Trophoblast cell (in vitro differentiated cells and primary cell): ENCODE measurements at regions not wholly inside any gene's neighbourhood (a gene's known extent, or its start where the extent isn't known, plus 50 kb on each side); places are given as distances from the start of the nearest gene placed in this dataset.

Source experiments
- DNase-seq, 2 donors: peaks; one replicate each; pipeline ENCODE4 v3.0.0-alpha.2; 2016
- H2AFZ ChIP-seq: 2 replicates; pipeline ENCODE4 v1.6.1; 2013; ENCODE audit warnings: low read length, moderate library complexity, mild to moderate bottlenecking; ENCODE audit not compliant: insufficient read depth, poor library complexity
- H2AK5ac ChIP-seq: 2 replicates; pipeline ENCODE4 v1.6.1; 2013; ENCODE audit warnings: mild to moderate bottlenecking, low read length
- H2BK120ac ChIP-seq: 2 replicates; pipeline ENCODE4 v1.6.1; 2013; ENCODE audit warnings: low read length, mild to moderate bottlenecking, moderate library complexity; ENCODE audit not compliant: insufficient read depth, poor library complexity
- H2BK12ac ChIP-seq: 2 replicates; pipeline ENCODE4 v1.6.1; 2013; ENCODE audit warnings: mild to moderate bottlenecking, low read length, moderate library complexity
- H2BK5ac ChIP-seq: 2 replicates; pipeline ENCODE4 v1.6.1; 2013; ENCODE audit warnings: low read length, low read depth, moderate library complexity, mild to moderate bottlenecking; ENCODE audit not compliant: poor library complexity
- H3K14ac ChIP-seq: 2 replicates; pipeline ENCODE4 v1.6.1; 2013; ENCODE audit warnings: mild to moderate bottlenecking, low read length
- H3K18ac ChIP-seq: 2 replicates; pipeline ENCODE4 v1.6.1; 2013; ENCODE audit warnings: mild to moderate bottlenecking, low read length
- H3K23ac ChIP-seq: 2 replicates; pipeline ENCODE4 v1.6.1; 2013; ENCODE audit warnings: low read length
- H3K27ac ChIP-seq: 2 replicates; pipeline ENCODE4 v1.5.1; 2013; ENCODE audit warnings: low read depth, mild to moderate bottlenecking, inconsistent platforms, low read length, moderate library complexity
- H3K27me3 ChIP-seq: 2 replicates; pipeline ENCODE4 v1.6.1; 2013; ENCODE audit warnings: inconsistent platforms, mild to moderate bottlenecking, low read length, moderate library complexity; ENCODE audit not compliant: insufficient read depth
- H3K36me3 ChIP-seq, 2 experiments: 1 replicate in 1 of 2; 2 replicates in 1 of 2; pipeline ENCODE4 v1.6.1; 2013; ENCODE audit warnings: low read length in 2 of 2, mild to moderate bottlenecking in 2 of 2, moderate library complexity in 1 of 2; ENCODE audit not compliant: insufficient read depth in 2 of 2, control insufficient read depth in 1 of 2
- H3K4ac ChIP-seq: 2 replicates; pipeline ENCODE4 v1.6.1; 2013; ENCODE audit warnings: low read depth, mild to moderate bottlenecking, low read length, moderate library complexity
- H3K4me1 ChIP-seq, 2 experiments: 1 replicate in 1 of 2; 2 replicates in 1 of 2; pipeline ENCODE4 v1.6.1; 2013; ENCODE audit warnings: low read length in 2 of 2, mild to moderate bottlenecking in 2 of 2, moderate library complexity in 1 of 2; ENCODE audit not compliant: insufficient read depth in 2 of 2, control insufficient read depth in 1 of 2
- H3K4me2 ChIP-seq: 2 replicates; pipeline ENCODE4 v1.6.1; 2013; ENCODE audit warnings: inconsistent platforms, mild to moderate bottlenecking, low read length, moderate library complexity
- H3K4me3 ChIP-seq: 2 replicates; pipeline ENCODE4 v1.5.1; 2013; ENCODE audit warnings: mild to moderate bottlenecking, low read depth, low read length, inconsistent platforms
- H3K79me1 ChIP-seq: one replicate; pipeline ENCODE4 v1.6.1; 2013; ENCODE audit warnings: low read length
- H3K79me2 ChIP-seq: 2 replicates; pipeline ENCODE4 v1.6.1; 2013; ENCODE audit warnings: low read length, mild to moderate bottlenecking; ENCODE audit not compliant: control insufficient read depth, insufficient read depth, poor library complexity
- H3K9ac ChIP-seq: 2 replicates; pipeline ENCODE4 v1.6.1; 2013; ENCODE audit warnings: mild to moderate bottlenecking, low read length
- H3K9me3 ChIP-seq: 2 replicates; pipeline ENCODE4 v1.6.1; 2013; ENCODE audit warnings: low read depth, mild to moderate bottlenecking, control low read depth, inconsistent platforms, low read length; ENCODE audit not compliant: insufficient read depth
- H4K12ac ChIP-seq: 2 replicates; pipeline ENCODE4 v1.6.1; 2013; ENCODE audit warnings: low read depth, mild to moderate bottlenecking, low read length, moderate library complexity
- H4K8ac ChIP-seq: 2 replicates; pipeline ENCODE4 v1.6.1; 2013; ENCODE audit warnings: low read depth, mild to moderate bottlenecking, low read length, moderate library complexity
- H4K91ac ChIP-seq: one replicate; pipeline ENCODE4 v1.6.1; 2013; ENCODE audit warnings: low read depth, mild to moderate bottlenecking, low read length, moderate library complexity
- WGBS: extraction: QIAGEN DNeasy Blood & Tissue Kit; methylation state at CpG from one replicate; pipeline ENCODE4 v1.1.7; 2013; ENCODE audit warnings: missing lambda C conversion rate; ENCODE audit not compliant: insufficient read length, insufficient coverage; ENCODE audit errors: extremely low coverage; 5-methylcytosine and 5-hydroxymethylcytosine counted together

DNA sequence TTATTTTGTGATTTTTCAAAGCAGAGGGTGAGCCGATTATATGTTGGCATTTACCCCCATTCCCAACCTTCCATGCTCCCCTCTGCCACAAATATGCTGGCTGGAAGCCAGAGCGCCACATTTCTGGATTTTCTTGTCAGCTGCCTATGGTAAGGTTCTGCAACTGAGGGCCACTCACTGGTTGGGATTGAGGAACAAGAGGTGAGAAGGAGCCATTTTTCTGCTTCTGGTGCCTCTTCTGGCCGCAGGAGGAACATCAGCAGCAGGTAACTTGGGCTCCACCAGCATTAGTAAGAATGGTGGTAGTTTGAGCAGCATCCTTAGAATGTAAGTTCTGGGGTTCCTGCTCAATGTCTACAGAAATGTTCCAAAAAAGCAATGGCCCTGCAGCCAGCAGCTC lies 159.5 kb upstream of the MAST4 start:
- no peak overlapping the region for H3K23ac ChIP-seq
- H3K79me2 ChIP-seq = no peaks in the 10 kb centered on the region
- no peak overlapping the region for H2BK12ac ChIP-seq
- no peak overlapping the region for H4K8ac ChIP-seq
- H3K4ac ChIP-seq = no peak overlapping the region
- H3K27ac ChIP-seq = no peak overlapping the region
- no peak overlapping the region for H3K4me2 ChIP-seq
- no peak overlapping the region for H3K4me3 ChIP-seq
- no peak overlapping the region for H2AK5ac ChIP-seq
- no peak overlapping the region for H4K91ac ChIP-seq
- no CpG with 5 or more reads among the region's 3 CpGs for WGBS
- H3K9ac ChIP-seq = no peak overlapping the region
- H4K12ac ChIP-seq = no peak overlapping the region
- no peak overlapping the region for H3K14ac ChIP-seq
- DNase-seq = peak; percentile 46 to 66
- H2BK5ac ChIP-seq = no peak overlapping the region
- no peaks in the 10 kb centered on the region for H3K9me3 ChIP-seq
- H3K18ac ChIP-seq = no peak overlapping the region
- H3K36me3 ChIP-seq = no peaks in the 10 kb centered on the region
- no peak overlapping the region for H2AFZ ChIP-seq
- H3K4me1 ChIP-seq = no peaks in the 10 kb centered on the region
- no peaks in the 10 kb centered on the region for H3K79me1 ChIP-seq
- H3K27me3 ChIP-seq = no peaks in the 10 kb centered on the region
- H2BK120ac ChIP-seq = no peak overlapping the region

DNA sequence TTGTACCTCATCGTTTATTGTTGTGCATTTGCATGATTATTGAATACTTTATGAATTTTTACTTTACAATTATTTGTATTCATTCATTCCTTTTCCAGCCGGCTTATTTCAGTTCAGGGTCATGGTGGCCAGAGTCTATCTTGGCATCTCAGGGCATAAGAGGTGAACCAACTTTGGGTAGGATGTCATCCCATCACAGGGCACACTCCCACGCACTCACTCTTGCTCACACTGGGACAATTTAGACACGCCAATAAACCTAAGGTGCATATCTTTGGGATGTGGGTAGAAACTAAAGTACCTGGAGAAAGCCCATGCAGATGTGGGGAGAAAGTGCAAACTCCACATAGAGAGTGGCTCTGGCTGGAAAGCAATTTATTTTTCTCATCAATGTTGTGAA lies 158.1 kb upstream of the MAST4 start:
- no peak overlapping the region for H2BK5ac ChIP-seq
- H3K27ac ChIP-seq = no peak overlapping the region

DNA sequence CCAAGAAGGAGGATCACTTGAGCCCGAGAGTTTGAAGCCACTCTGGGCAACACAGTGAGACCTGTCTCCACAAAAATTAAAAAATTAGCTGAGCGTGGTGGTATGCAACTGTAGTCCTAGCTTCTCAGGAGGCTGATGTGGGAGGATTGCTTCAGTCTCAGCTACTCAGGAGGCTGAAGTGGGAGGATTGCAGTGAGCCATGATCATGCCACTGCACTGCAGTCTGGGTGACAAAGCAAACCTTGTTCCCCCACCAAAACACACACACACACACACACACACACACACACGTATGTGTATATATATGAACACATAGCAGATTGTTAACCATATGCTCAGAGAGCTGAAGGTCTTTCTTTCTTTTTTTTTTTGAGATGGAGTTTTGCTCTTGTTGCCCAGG lies 157.5 kb upstream of the MAST4 start:
- WGBS = no CpG with 5 or more reads among the region's 3 CpGs
- no peak for DNase-seq

More for the DNA sequence above, 158.1 kb upstream of the MAST4 start:
- Histone ChIP-seq H3K79me2 (no peaks in the 10 kb centered on the region), H4K8ac (no peak overlapping the region), H3K27me3 (no peaks in the 10 kb centered on the region), H2BK120ac (no peak overlapping the region), H3K14ac (no peak overlapping the region), H3K4me2 (no peak overlapping the region), H3K4ac (no peak overlapping the region), H3K4me3 (no peak overlapping the region), H2AFZ (no peak overlapping the region), H2BK12ac (no peak overlapping the region), H3K9ac (no peak overlapping the region), H4K12ac (no peak overlapping the region), H3K18ac (no peak overlapping the region), H3K23ac (no peak overlapping the region), H3K9me3 (no peaks in the 10 kb centered on the region), H2AK5ac (no peak overlapping the region), H3K4me1 (peaks cover 0 to 1% of the 10 kb centered on the region in 2 experiments), H4K91ac (no peak overlapping the region), H3K36me3 (no peaks in the 10 kb centered on the region), H3K79me1 (no peaks in the 10 kb centered on the region)
- no CpG with 5 or more reads among the region's 4 CpGs for WGBS
- no peak for DNase-seq

DNA sequence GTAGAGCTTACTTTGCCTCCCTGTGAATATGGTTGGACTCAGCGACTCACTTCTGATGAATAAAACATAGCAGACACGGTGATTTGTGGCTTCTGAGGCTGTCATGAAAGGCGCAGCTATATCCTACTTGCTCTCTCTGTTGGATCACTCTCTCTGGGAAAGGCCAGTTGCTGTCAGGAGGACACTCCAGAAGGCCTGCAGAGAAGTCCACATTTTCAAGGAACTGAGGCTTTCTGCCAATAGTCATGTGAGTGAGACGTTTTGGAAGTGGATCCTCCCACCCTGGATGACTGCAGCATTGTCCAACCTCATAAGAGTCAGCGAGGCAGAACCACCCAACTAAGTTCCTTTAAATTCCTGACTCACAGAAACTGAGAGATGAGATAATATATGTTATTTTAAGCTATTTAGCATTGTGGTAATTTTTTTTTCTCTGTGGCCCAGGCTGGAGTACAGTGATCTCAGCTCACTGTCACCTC lies 156.0 kb upstream of the MAST4 start:
- no peak overlapping the region for H2AFZ ChIP-seq
- no peak overlapping the region for H3K14ac ChIP-seq
- H3K4me2 ChIP-seq = no peak overlapping the region
- no peak overlapping the region for H3K4ac ChIP-seq
- no peak overlapping the region for H3K18ac ChIP-seq
- H3K23ac ChIP-seq = no peak overlapping the region
- H3K9me3 ChIP-seq = no peaks in the 10 kb centered on the region
- H3K79me1 ChIP-seq = no peaks in the 10 kb centered on the region
- H3K4me3 ChIP-seq = no peak overlapping the region
- no CpG with 5 or more reads among the region's 5 CpGs for WGBS
- peak in 1 of 2 donors; percentile 17 for DNase-seq
- H2BK120ac ChIP-seq = no peak overlapping the region
- H4K8ac ChIP-seq = no peak overlapping the region
- no peaks in the 10 kb centered on the region for H3K27me3 ChIP-seq
- H3K27ac ChIP-seq = no peak overlapping the region
- no peak overlapping the region for H3K9ac ChIP-seq
- peaks cover 0 to 3% of the 10 kb centered on the region in 2 experiments for H3K4me1 ChIP-seq
- no peak overlapping the region for H2BK12ac ChIP-seq
- no peak overlapping the region for H4K91ac ChIP-seq
- no peaks in the 10 kb centered on the region for H3K79me2 ChIP-seq
- no peaks in the 10 kb centered on the region for H3K36me3 ChIP-seq
- no peak overlapping the region for H2BK5ac ChIP-seq
- no peak overlapping the region for H4K12ac ChIP-seq
- H2AK5ac ChIP-seq = no peak overlapping the region

More for the DNA sequence above, 157.5 kb upstream of the MAST4 start:
- H3K4me3 ChIP-seq = no peak overlapping the region
- H3K27ac ChIP-seq = no peak overlapping the region
- H2AK5ac ChIP-seq = no peak overlapping the region
- H3K4me2 ChIP-seq = no peak overlapping the region
- H4K91ac ChIP-seq = no peak overlapping the region
- no peak overlapping the region for H3K14ac ChIP-seq
- no peaks in the 10 kb centered on the region for H3K79me2 ChIP-seq
- no peak overlapping the region for H4K12ac ChIP-seq
- no peak overlapping the region for H2BK5ac ChIP-seq
- no peaks in the 10 kb centered on the region for H3K79me1 ChIP-seq
- H3K9me3 ChIP-seq = no peaks in the 10 kb centered on the region
- no peaks in the 10 kb centered on the region for H3K27me3 ChIP-seq
- H2BK12ac ChIP-seq = no peak overlapping the region
- no peaks in the 10 kb centered on the region for H3K36me3 ChIP-seq
- H4K8ac ChIP-seq = no peak overlapping the region
- no peak overlapping the region for H3K23ac ChIP-seq
- no peak overlapping the region for H3K4ac ChIP-seq
- no peak overlapping the region for H3K9ac ChIP-seq
- no peak overlapping the region for H2BK120ac ChIP-seq
- H3K18ac ChIP-seq = no peak overlapping the region
- H3K4me1 ChIP-seq = peaks cover 0 to 3% of the 10 kb centered on the region in 2 experiments
- H2AFZ ChIP-seq = no peak overlapping the region
